GM12875 (cell line): ENCODE measurements at regions not wholly inside any gene's neighbourhood (a gene's known extent, or its start where the extent isn't known, plus 50 kb on each side); places are given as distances from the start of the nearest gene placed in this dataset.

Experiments used
- H3K4me3 ChIP-seq: one replicate; pipeline ENCODE4 v1.5.1; 2011; ENCODE audit warnings: low read depth, low read length, control low read depth
- CTCF ChIP-seq: IDR thresholded peaks from 2 replicates; pipeline ENCODE4 v1.5.1; 2011; ENCODE audit warnings: low read depth, mild to moderate bottlenecking, control low read depth, inconsistent platforms, low read length, moderate library complexity, borderline replicate concordance; ENCODE audit not compliant: insufficient read depth

GRCh38 chr10:3980660-3981059, 195.7 kb upstream of the KLF6 start:
- no peak overlapping the region for H3K4me3 ChIP-seq
- no peak for TF ChIP-seq CTCF

- no peak overlapping the region for H3K4me3 ChIP-seq
- no peak for TF ChIP-seq CTCF
Observed at GRCh38 chr10:3980144-3980543, 195.1 kb upstream of the KLF6 start.

GRCh38 chr10:3978761-3979160, 193.8 kb upstream of the KLF6 start:
- H3K4me3 ChIP-seq: no peak overlapping the region
- no peak for TF ChIP-seq CTCF

GRCh38 chr10:3978174-3978573, 193.2 kb upstream of the KLF6 start:
- no peak for TF ChIP-seq CTCF
- no peak overlapping the region for H3K4me3 ChIP-seq

GRCh38 chr10:3977761-3978160, 192.8 kb upstream of the KLF6 start:
- H3K4me3 ChIP-seq: no peak overlapping the region
- TF ChIP-seq CTCF: no peak

GRCh38 chr10:3976718-3977117, 191.7 kb upstream of the KLF6 start:
- TF ChIP-seq CTCF: no peak
- H3K4me3 ChIP-seq: no peak overlapping the region

GRCh38 chr10:3976171-3976570, 191.2 kb upstream of the KLF6 start:
- TF ChIP-seq CTCF: no peak
- H3K4me3 ChIP-seq: no peak overlapping the region
